Breast epithelium (tissue), 4 donors: ENCODE measurements at regions not wholly inside any gene's neighbourhood (a gene's known extent, or its start where the extent isn't known, plus 50 kb on each side); places are given as distances from the start of the nearest gene placed in this dataset.
A peak's percentile ranks its signal among the peaks of the same experiment; 100 is the strongest.
"Not testable (repeated sequence)": the region's sequence is repeated elsewhere in the genome, so short reads cannot be mapped to it uniquely, and the experiment has no call there.

ENCODE experiments used
- DNase-seq, 2 donors: peaks; one replicate each; pipeline ENCODE4 v3.0.0-alpha.2; 2019; ENCODE audit warnings: low spot score in 2 of 2
- H3K27ac ChIP-seq, 2 donors: fragments of 200-600 bp; sonication (generic) in 1 of 2; one replicate each; pipeline ENCODE4 v1.5.1; 2016 to 2019; ENCODE audit warnings: mild to moderate bottlenecking in 1 of 2
- H3K27me3 ChIP-seq, 2 donors: fragments of 200-600 bp; sonication (generic) in 1 of 2; one replicate each; pipeline versions ENCODE4 v1.5.1 to v1.6.0; 2017 to 2019; ENCODE audit warnings: control low read depth in 1 of 2, mild to moderate bottlenecking in 1 of 2
- H3K36me3 ChIP-seq: fragments of 200-600 bp; one replicate; pipeline ENCODE4 v1.5.1; 2019
- H3K4me1 ChIP-seq, 2 donors: fragments of 200-600 bp; sonication (generic); one replicate each; pipeline ENCODE4 v1.5.1; 2016 to 2019; ENCODE audit warnings: control low read depth in 1 of 2
- H3K4me3 ChIP-seq, 3 donors: fragments of 200-600 bp; sonication (generic); 1 replicate in 2 of 3; 2 replicates in 1 of 3; pipeline ENCODE4 v1.5.1; 2016 to 2019; ENCODE audit warnings: mild to moderate bottlenecking in 3 of 3, moderate library complexity in 2 of 3
- H3K9me3 ChIP-seq, 2 donors: fragments of 200-600 bp; sonication (generic) in 1 of 2; one replicate each; pipeline ENCODE4 v1.5.1; 2016 to 2019; ENCODE audit warnings: control low read depth in 1 of 2
- intact Hi-C: fragments of 100-400 bp; cut with DNase I; formaldehyde crosslinking; loops from one replicate; pipeline ENCODE4 v1.15.1; 2023; ENCODE audit warnings: low total_unique reads

- H3K36me3 ChIP-seq, H3K27me3 ChIP-seq, DNase-seq, H3K4me3 ChIP-seq, H3K4me1 ChIP-seq, H3K9me3 ChIP-seq, H3K27ac ChIP-seq, intact Hi-C loops: not testable (repeated sequence)
Observed at GRCh38 chr1:206297145-206298031, 94.0 kb downstream of the SRGAP2 start.

GRCh38 chr1:206298032-206298392 is 94.7 kb downstream of the SRGAP2 start:
- H3K27ac ChIP-seq, DNase-seq, intact Hi-C loops, H3K27me3 ChIP-seq, H3K4me3 ChIP-seq, H3K4me1 ChIP-seq, H3K9me3 ChIP-seq, H3K36me3 ChIP-seq: not testable (repeated sequence)

GRCh38 chr1:206299181-206299791 is 95.9 kb downstream of the SRGAP2 start:
- DNase-seq, H3K27ac ChIP-seq, H3K27me3 ChIP-seq, H3K9me3 ChIP-seq, intact Hi-C loops, H3K36me3 ChIP-seq, H3K4me1 ChIP-seq, H3K4me3 ChIP-seq: not testable (repeated sequence)

GRCh38 chr1:206299942-206300341 is 96.6 kb downstream of the SRGAP2 start:
- H3K27me3 ChIP-seq, H3K4me3 ChIP-seq, intact Hi-C loops, H3K9me3 ChIP-seq, DNase-seq, H3K36me3 ChIP-seq, H3K4me1 ChIP-seq, H3K27ac ChIP-seq: not testable (repeated sequence)

- H3K9me3 ChIP-seq, DNase-seq, H3K4me3 ChIP-seq, H3K27ac ChIP-seq, H3K27me3 ChIP-seq, H3K36me3 ChIP-seq, intact Hi-C loops, H3K4me1 ChIP-seq: not testable (repeated sequence)
Observed at GRCh38 chr1:206302056-206302455, 98.7 kb downstream of the SRGAP2 start.

GRCh38 chr1:206307442-206307841 is 104.1 kb downstream of the SRGAP2 start:
- intact Hi-C loops, H3K27me3 ChIP-seq, H3K9me3 ChIP-seq, H3K4me3 ChIP-seq, H3K36me3 ChIP-seq, H3K27ac ChIP-seq, DNase-seq, H3K4me1 ChIP-seq: not testable (repeated sequence)

GRCh38 chr1:206310948-206311347 is 107.6 kb downstream of the SRGAP2 start:
- intact Hi-C loops, H3K4me1 ChIP-seq, H3K27me3 ChIP-seq, H3K9me3 ChIP-seq, H3K27ac ChIP-seq, H3K4me3 ChIP-seq, H3K36me3 ChIP-seq, DNase-seq: not testable (repeated sequence)

- H3K9me3 ChIP-seq, DNase-seq, H3K27me3 ChIP-seq, H3K4me3 ChIP-seq, intact Hi-C loops, H3K27ac ChIP-seq, H3K36me3 ChIP-seq, H3K4me1 ChIP-seq: not testable (repeated sequence)
Observed at GRCh38 chr1:206311611-206312273, 108.4 kb downstream of the SRGAP2 start.

GRCh38 chr1:206312274-206312665 is 108.9 kb downstream of the SRGAP2 start:
- H3K27ac ChIP-seq, intact Hi-C loops, H3K27me3 ChIP-seq, H3K9me3 ChIP-seq, H3K4me1 ChIP-seq, H3K36me3 ChIP-seq, DNase-seq, H3K4me3 ChIP-seq: not testable (repeated sequence)

GRCh38 chr1:206314951-206315636 is 111.8 kb downstream of the SRGAP2 start:
- H3K4me1 ChIP-seq, H3K9me3 ChIP-seq, H3K4me3 ChIP-seq, intact Hi-C loops, H3K27ac ChIP-seq, DNase-seq, H3K27me3 ChIP-seq, H3K36me3 ChIP-seq: not testable (repeated sequence)

- H3K36me3 ChIP-seq, H3K9me3 ChIP-seq, H3K4me3 ChIP-seq, H3K27me3 ChIP-seq, H3K27ac ChIP-seq, H3K4me1 ChIP-seq, intact Hi-C loops, DNase-seq: not testable (repeated sequence)
Observed at GRCh38 chr1:206316901-206317300, 113.6 kb downstream of the SRGAP2 start.

- intact Hi-C loops, H3K4me1 ChIP-seq, DNase-seq, H3K27me3 ChIP-seq, H3K9me3 ChIP-seq, H3K36me3 ChIP-seq, H3K4me3 ChIP-seq: not testable (repeated sequence)
- peak overlapping the region in 1 of 2 donors; percentile 52 for H3K27ac ChIP-seq
Observed at GRCh38 chr1:206317878-206318514, 114.7 kb downstream of the SRGAP2 start.

- H3K9me3 ChIP-seq, H3K4me3 ChIP-seq, H3K27ac ChIP-seq, H3K36me3 ChIP-seq, H3K27me3 ChIP-seq, H3K4me1 ChIP-seq, DNase-seq, intact Hi-C loops: not testable (repeated sequence)
Observed at GRCh38 chr1:206320227-206320626, 116.9 kb downstream of the SRGAP2 start.
